GM18909 (cell line): ENCODE measurements at regions not wholly inside any gene's neighbourhood (a gene's known extent, or its start where the extent isn't known, plus 50 kb on each side); places are given as distances from the start of the nearest gene placed in this dataset.
"Not testable (repeated sequence)": the region's sequence is repeated elsewhere in the genome, so short reads cannot be mapped to it uniquely, and the experiment has no call there.

ENCODE experiments used
- ATAC-seq: cut with Tn5 transposase; IDR thresholded peaks from one replicate; pipeline ENCODE4 v1.9.1; 2021; ENCODE audit warnings: mild to moderate bottlenecking; ENCODE audit not compliant: unreplicated experiment, poor library complexity

DNA sequence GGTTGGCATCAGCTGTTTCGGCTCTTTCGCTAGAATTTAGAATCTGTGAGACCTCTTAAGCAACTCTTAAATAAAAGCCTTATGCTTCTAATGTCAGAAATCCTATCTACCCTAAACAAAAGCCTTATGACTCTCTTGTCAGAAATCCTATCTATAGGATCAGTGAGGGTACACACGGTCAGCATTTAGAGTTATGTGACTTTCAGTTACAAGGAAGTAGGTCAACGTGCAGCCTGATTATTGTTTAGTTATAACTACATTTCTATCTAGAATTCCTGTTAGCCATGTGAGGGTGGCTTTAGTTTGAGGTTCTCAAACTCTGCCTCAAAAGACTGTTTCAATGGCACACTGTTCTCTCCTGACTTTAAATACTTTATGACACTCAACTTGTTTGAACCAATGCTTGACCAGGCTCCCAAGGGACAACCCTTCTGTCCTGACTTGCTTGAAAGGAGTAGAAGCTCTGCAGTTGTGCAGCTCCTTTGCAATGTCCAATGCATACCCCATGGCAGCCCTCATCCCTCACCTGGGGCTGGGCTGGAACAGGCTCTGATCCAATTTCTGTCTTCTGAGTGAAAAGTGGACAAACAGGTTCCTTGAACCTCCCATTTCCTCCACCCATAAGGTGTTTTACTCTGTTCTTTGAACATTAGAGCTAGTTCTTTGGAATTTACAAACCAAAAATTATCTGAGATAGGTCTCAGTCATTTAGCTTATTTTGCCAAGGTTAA is 251.6 kb upstream of the PIK3R1 start:
- ATAC-seq: no peak

- no peak for ATAC-seq
These were observed 254.6 kb upstream of the PIK3R1 start for GRCh38 chr5:67960939-67961338.

- ATAC-seq: no peak
These were observed 258.2 kb upstream of the PIK3R1 start for GRCh38 chr5:67957374-67957773.

DNA sequence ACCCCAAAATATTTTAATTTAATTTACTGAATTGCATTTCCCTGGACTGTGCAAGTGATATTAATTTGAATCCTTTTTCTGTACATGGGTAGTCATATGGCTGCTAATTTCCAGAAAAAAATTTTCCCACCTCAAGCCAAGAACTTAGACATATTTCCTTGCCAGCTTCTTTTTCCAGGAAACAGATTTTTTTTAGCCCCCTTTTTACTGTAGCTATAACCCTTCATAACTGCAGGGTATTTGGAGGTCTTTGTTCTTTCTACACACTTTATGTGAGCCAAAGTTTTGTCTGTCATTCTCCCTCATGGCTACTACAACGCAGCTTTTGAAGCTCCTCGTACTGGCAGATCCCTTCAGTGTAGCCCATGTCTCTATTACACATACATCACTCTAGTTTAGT is 261.2 kb upstream of the PIK3R1 start:
- no peak for ATAC-seq

DNA sequence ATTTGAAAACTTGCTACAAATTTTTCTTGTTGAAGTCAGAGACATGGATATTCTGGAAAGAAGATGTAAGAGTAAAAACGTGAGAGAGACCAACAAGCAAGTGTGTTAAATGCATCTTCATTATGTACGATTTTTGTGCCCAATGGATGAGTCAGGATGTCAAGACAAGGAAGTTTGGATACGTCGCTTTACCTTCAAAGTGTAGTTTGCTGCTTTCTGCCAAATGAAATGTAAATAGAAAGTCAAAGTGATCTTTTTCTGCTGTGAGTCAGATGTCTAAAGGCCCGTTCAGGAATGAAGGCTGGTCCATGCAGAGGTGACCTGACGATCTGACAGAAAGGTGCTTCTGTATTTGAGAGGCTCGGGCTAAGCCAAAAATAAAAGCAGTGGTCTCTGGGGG is 273.1 kb upstream of the PIK3R1 start:
- no peak for ATAC-seq

GRCh38 chr5:67941614-67942401 is 273.7 kb upstream of the PIK3R1 start:
- no peak for ATAC-seq

GRCh38 chr5:67935908-67936566 is 279.5 kb upstream of the PIK3R1 start:
- no peak for ATAC-seq

DNA sequence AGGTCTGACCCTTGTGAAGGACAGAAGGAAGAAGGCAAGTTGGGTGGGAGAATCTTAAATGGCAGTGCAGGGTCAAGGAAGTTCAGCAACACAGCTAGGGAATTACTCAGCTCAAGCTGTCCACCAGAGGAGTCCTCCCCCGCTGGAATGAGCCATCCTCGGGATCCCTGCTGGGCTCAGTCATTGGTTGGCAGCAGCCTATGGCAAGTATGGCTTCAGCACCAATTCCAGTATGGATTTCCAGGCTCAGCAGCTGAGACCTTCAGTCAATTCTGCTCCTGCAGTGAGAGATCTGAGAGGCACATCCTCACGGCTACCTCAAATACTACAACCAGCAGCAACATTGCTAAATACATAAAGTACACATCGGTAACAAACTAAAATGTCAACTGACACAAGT is 280.6 kb upstream of the PIK3R1 start:
- ATAC-seq: no peak

- no peak for ATAC-seq
These were observed 290.0 kb upstream of the PIK3R1 start for GRCh38 chr5:67925511-67925910.

DNA sequence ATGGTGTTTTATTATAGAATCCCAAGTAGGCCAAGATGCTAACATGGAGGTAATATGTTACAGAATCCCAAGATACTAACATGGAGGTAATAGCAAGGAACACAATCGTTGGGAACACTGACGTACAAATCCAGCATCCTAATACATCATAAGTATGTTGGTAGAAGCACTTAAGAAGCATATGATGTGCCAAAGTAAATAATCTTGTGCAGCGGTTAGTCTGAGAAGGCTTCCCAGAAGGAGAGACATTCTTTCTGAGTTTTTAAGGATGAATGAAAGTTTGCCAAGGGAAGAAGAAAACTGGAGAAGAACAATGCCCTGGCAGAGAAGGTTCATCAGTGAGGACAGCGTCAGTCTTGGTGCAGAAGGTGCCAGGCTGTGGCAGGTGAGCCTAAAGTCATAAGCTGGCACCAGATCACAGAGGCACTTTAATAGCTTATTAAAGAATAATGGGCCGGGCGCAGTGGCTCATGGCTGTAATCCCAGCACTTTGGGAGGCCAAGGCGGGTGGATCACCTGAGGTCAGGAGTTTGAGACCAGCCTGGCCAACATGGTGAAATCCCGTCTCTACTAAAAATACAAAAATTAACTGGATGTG is 294.5 kb upstream of the PIK3R1 start:
- ATAC-seq: no peak

- ATAC-seq: not testable (repeated sequence)
These were observed 296.0 kb upstream of the PIK3R1 start for GRCh38 chr5:67919532-67919931.

- no peak for ATAC-seq
These were observed 298.0 kb upstream of the PIK3R1 start for GRCh38 chr5:67917561-67917960.

DNA sequence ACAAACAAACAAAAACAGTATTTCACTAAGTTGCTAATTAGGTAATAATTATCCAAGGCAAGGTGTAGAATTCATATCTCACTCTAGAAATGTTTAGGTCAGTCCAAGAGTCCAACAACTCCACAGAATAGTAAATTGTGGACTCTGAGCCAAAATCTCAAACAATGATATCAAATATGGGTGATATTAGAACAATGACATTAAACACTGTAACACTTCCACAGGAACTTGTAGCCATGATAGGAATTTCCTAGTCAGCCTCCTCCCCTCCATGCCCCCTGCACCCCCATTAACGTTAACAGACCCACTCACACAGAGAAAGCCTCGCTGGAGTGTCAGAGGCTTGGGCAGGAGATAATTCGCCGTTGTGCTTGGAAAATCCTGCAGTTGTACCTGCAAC is 305.0 kb upstream of the PIK3R1 start:
- ATAC-seq: no peak

DNA sequence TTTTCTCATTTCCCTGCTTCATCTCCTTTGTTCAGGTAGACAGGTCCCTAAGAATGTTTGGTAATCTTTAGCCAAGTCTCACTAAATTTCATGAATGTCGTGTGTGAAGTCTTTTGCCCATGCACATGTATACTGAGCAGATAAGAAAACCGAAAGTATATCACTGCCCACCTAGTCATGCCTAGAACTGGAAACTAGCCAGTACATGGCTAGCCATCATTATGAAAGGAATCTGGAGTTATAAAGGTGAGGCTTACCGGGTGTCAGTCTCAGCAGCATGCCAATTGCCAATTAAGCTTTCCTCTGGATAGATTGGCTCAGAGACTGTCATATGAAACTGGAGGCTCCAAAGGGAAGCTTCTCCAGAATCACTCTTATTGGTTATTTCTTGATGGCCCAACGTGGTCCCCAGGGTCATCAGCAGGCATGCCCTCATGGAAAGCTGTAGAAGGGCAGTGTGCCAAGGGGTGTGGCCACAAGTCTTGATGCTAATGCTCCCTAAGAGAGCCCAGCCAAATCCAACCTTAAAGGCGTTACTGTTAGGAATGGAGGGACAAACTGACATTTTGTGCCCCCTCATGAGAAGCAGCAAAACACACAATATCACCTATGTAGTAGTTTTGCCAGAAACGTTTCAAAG is 307.3 kb upstream of the PIK3R1 start:
- no peak for ATAC-seq

DNA sequence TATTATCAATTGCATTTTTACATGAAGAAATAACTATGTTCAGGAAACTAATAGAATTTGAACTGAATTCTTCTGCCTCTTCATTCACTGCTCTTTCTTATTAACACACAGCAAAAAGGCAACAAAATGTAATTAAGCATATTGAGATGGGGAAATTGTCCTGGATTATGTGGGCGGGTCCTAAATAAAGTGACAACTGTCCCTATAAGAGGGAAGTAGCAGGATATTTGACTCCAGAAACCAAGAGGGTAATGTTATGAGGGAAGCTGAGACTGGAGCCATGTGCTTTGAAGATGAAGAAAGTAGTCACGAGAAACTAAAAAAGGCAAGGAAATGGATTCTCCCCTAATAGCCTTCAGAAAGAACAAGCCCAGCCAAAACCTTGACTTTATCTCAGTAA is 311.2 kb upstream of the PIK3R1 start:
- ATAC-seq: no peak

- no peak for ATAC-seq
These were observed 311.9 kb upstream of the PIK3R1 start for GRCh38 chr5:67903656-67904055.

GRCh38 chr5:67903121-67903520 is 312.4 kb upstream of the PIK3R1 start:
- ATAC-seq: no peak

- no peak for ATAC-seq
These were observed 313.1 kb upstream of the PIK3R1 start for GRCh38 chr5:67902497-67902830.

- ATAC-seq: no peak
These were observed 313.6 kb upstream of the PIK3R1 start for GRCh38 chr5:67901814-67902496.

GRCh38 chr5:67900514-67900913 is 315.0 kb upstream of the PIK3R1 start:
- no peak for ATAC-seq
